ENCODE measurements at regions not wholly inside any gene's neighbourhood (a gene's known extent, or its start where the extent isn't known, plus 50 kb on each side); places are given as distances from the start of the nearest gene placed in this dataset.
"Not testable (repeated sequence)": the region's sequence is repeated elsewhere in the genome, so short reads cannot be mapped to it uniquely, and the experiment has no call there.

- H3K4me3 Mint-ChIP-seq, result no peak overlapping the region
- no peak overlapping the region for H3K27ac Mint-ChIP-seq (ENCODE audit: unreplicated experiment)
- TF ChIP-seq, protein P1, sequence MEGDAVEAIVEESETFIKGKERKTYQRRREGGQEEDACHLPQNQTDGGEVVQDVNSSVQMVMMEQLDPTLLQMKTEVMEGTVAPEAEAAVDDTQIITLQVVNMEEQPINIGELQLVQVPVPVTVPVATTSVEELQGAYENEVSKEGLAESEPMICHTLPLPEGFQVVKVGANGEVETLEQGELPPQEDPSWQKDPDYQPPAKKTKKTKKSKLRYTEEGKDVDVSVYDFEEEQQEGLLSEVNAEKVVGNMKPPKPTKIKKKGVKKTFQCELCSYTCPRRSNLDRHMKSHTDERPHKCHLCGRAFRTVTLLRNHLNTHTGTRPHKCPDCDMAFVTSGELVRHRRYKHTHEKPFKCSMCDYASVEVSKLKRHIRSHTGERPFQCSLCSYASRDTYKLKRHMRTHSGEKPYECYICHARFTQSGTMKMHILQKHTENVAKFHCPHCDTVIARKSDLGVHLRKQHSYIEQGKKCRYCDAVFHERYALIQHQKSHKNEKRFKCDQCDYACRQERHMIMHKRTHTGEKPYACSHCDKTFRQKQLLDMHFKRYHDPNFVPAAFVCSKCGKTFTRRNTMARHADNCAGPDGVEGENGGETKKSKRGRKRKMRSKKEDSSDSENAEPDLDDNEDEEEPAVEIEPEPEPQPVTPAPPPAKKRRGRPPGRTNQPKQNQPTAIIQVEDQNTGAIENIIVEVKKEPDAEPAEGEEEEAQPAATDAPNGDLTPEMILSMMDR (conservative IDR thresholded peaks at IDR 0.05), result no peak
- H3K36me3 Mint-ChIP-seq (ENCODE audit: low read depth), result peaks cover 4% of the 10 kb centered on the region
- no peak for DNase-seq (ENCODE audit: low read depth, low spot score)
- peaks cover 6% of the 10 kb centered on the region for H3K4me1 Mint-ChIP-seq
- no peaks in the 10 kb centered on the region for H3K27me3 Mint-ChIP-seq (ENCODE audit: low read depth)
- peaks cover 12% of the 10 kb centered on the region for H3K9me3 Mint-ChIP-seq
Measured at GRCh38 chr17:22158364-22158763, 466.0 kb downstream of the KCNJ18 start.

DNA sequence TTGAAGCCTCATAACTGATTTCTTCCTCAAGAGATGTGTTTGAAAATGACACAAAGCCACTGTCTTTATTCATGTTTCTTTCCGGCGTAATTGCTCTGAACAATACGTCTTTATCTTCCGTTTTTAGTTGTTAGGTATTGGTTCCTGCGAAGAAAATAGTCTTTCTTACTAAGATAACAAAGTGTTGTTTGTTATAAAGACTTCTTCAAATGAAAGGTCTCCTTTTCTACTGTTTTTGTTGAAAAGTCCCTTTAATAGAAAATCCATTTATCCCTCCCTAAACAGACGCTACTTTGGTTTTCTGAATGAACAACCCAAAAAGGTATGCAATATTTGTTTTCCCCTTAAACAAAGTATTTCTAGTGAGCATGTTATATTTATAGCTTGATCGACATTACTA is 469.1 kb downstream of the KCNJ18 start:
- Mint-ChIP-seq H3K9me3 (peaks cover 9% of the 10 kb centered on the region), H3K27ac (ENCODE audit: unreplicated experiment) (peak overlapping the region; percentile 36), H3K36me3 (ENCODE audit: low read depth) (no peaks in the 10 kb centered on the region), H3K4me3 (peak overlapping the region; percentile 1), H3K4me1 (peaks cover 6% of the 10 kb centered on the region), H3K27me3 (ENCODE audit: low read depth) (no peaks in the 10 kb centered on the region)
- TF ChIP-seq, protein P1 (conservative IDR thresholded peaks at IDR 0.05), result no peak
- no peak for DNase-seq (ENCODE audit: low read depth, low spot score)

DNA sequence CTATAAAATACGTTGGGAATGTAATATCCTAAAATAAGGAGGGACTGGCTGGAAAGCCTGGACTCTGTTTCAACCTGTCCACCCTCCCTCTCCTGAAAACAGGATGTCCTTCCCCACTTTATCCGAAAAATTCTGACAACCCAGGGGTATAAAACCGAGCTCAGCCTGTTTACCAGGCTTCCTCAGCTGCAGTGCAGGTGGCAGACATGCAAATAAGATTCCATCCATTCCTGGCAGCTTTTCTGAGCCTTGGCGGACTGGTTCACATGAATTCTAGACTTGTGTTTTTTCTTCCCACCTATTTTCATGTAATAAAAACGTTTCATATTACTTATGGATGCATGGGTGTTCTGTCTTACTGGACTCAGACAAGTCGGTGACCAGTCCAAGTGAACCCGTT is 479.3 kb downstream of the KCNJ18 start:
- no peak for DNase-seq (ENCODE audit: low read depth, low spot score)
- TF ChIP-seq, protein P1 (conservative IDR thresholded peaks at IDR 0.05), result no peak
- H3K27me3 Mint-ChIP-seq (ENCODE audit: low read depth), result no peaks in the 10 kb centered on the region
- no peaks in the 10 kb centered on the region for H3K4me1 Mint-ChIP-seq
- peaks cover 20% of the 10 kb centered on the region for H3K9me3 Mint-ChIP-seq
- peaks cover 9% of the 10 kb centered on the region for H3K36me3 Mint-ChIP-seq (ENCODE audit: low read depth)
- H3K27ac Mint-ChIP-seq (ENCODE audit: unreplicated experiment), result no peak overlapping the region
- no peak overlapping the region for H3K4me3 Mint-ChIP-seq

- Mint-ChIP-seq H3K9me3 (no peaks in the 10 kb centered on the region), H3K4me3 (no peak overlapping the region), H3K36me3 (ENCODE audit: low read depth) (no peaks in the 10 kb centered on the region), H3K4me1 (no peaks in the 10 kb centered on the region), H3K27me3 (ENCODE audit: low read depth) (no peaks in the 10 kb centered on the region), H3K27ac (ENCODE audit: unreplicated experiment) (no peak overlapping the region)
- TF ChIP-seq, protein P1 (conservative IDR thresholded peaks at IDR 0.05), result no peak
- DNase-seq (ENCODE audit: low read depth, low spot score), result no peak
Measured at GRCh38 chr17:22193113-22193512, 500.8 kb downstream of the KCNJ18 start.

- H3K9me3 Mint-ChIP-seq, H3K4me1 Mint-ChIP-seq: not testable (repeated sequence)
- peaks cover 11% of the 10 kb centered on the region for H3K36me3 Mint-ChIP-seq (ENCODE audit: low read depth)
Measured at GRCh38 chr17:22200187-22200586, 507.9 kb downstream of the KCNJ18 start.

GRCh38 chr17:22202702-22203101 is 510.4 kb downstream of the KCNJ18 start:
- DNase-seq (ENCODE audit: low read depth, low spot score), result no peak
- TF ChIP-seq, protein P1 (conservative IDR thresholded peaks at IDR 0.05), result no peak
- Mint-ChIP-seq H3K4me1 (no peaks in the 10 kb centered on the region), H3K36me3 (ENCODE audit: low read depth) (peaks cover 14% of the 10 kb centered on the region), H3K4me3 (no peak overlapping the region), H3K9me3 (peaks cover 13% of the 10 kb centered on the region), H3K27me3 (ENCODE audit: low read depth) (no peaks in the 10 kb centered on the region), H3K27ac (ENCODE audit: unreplicated experiment) (no peak overlapping the region)

More at GRCh38 chr17:22200187-22200586, 507.9 kb downstream of the KCNJ18 start:
- DNase-seq (ENCODE audit: low read depth, low spot score); H3K27me3 Mint-ChIP-seq (ENCODE audit: low read depth); H3K4me3 Mint-ChIP-seq; H3K27ac Mint-ChIP-seq (ENCODE audit: unreplicated experiment): not testable (repeated sequence)

Measured in neural crest cell (in vitro differentiated cells).